NT2/D1 (cell line): ENCODE measurements at regions not wholly inside any gene's neighbourhood (a gene's known extent, or its start where the extent isn't known, plus 50 kb on each side); places are given as distances from the start of the nearest gene placed in this dataset.

Experiments
- DNase-seq: peaks from one replicate; pipeline ENCODE4 v3.0.0-alpha.2; 2011; ENCODE audit warnings: low read depth, low spot score
- H3K27me3 ChIP-seq: 2 replicates; pipeline ENCODE4 v1.6.0; 2011; ENCODE audit warnings: mild to moderate bottlenecking; ENCODE audit not compliant: insufficient read length, insufficient read depth
- H3K36me3 ChIP-seq: 2 replicates; pipeline ENCODE4 v1.6.1; 2011; ENCODE audit warnings: mild to moderate bottlenecking, low read length, mixed read lengths; ENCODE audit not compliant: insufficient read depth, insufficient read length
- H3K4me1 ChIP-seq: 2 replicates; pipeline ENCODE4 v1.5.1; 2011; ENCODE audit not compliant: insufficient read depth, insufficient read length
- H3K4me3 ChIP-seq: 2 replicates; pipeline ENCODE4 v1.5.1; 2011; ENCODE audit warnings: low read depth; ENCODE audit not compliant: insufficient read length
- H3K9ac ChIP-seq: 2 replicates; pipeline ENCODE4 v1.6.0; 2011; ENCODE audit warnings: low read depth; ENCODE audit not compliant: insufficient read length
- H3K9me3 ChIP-seq: 2 replicates; pipeline ENCODE4 v1.5.1; 2011; ENCODE audit warnings: mild to moderate bottlenecking, low read length; ENCODE audit not compliant: insufficient read depth
- SUZ12 ChIP-seq: IDR thresholded peaks from 2 replicates; pipeline ENCODE4 v1.6.1; 2011; ENCODE audit not compliant: insufficient read length, insufficient read depth; ENCODE audit errors: extremely low read depth
- YY1 ChIP-seq: IDR thresholded peaks from 2 replicates; pipeline ENCODE4 v1.6.1; 2011; ENCODE audit not compliant: insufficient read length, insufficient read depth
- ZNF274 ChIP-seq: IDR thresholded peaks from 2 replicates; pipeline ENCODE4 v1.6.1; 2011; ENCODE audit warnings: mild to moderate bottlenecking, low read depth, low read length

DNA sequence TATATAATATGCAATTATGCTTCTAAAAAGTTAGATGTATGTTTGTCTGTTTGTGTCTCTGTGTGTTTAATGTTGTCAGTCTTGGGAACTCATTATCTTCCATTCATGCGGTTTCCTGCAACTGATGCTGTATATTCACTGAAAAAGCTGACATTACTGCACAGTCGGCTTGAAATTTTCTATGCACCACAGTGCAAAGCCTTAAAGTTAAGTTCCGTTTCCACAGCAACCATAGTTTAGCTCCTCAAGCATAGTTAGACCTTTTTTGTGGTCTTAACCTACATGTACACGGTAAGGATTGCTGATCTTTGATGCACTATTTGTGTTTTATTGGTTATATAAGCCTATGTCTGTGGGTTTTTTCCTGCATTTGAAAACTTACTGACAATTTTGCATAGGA is 309.4 kb downstream of the KCNC2 start:
- Histone ChIP-seq H3K4me1 (no peaks in the 10 kb centered on the region), H3K9ac (no peak overlapping the region), H3K9me3 (no peaks in the 10 kb centered on the region), H3K36me3 (no peaks in the 10 kb centered on the region), H3K4me3 (no peak overlapping the region), H3K27me3 (no peaks in the 10 kb centered on the region)
- TF ChIP-seq SUZ12 (no peak), ZNF274 (no peak), YY1 (no peak)
- DNase-seq = no peak

DNA sequence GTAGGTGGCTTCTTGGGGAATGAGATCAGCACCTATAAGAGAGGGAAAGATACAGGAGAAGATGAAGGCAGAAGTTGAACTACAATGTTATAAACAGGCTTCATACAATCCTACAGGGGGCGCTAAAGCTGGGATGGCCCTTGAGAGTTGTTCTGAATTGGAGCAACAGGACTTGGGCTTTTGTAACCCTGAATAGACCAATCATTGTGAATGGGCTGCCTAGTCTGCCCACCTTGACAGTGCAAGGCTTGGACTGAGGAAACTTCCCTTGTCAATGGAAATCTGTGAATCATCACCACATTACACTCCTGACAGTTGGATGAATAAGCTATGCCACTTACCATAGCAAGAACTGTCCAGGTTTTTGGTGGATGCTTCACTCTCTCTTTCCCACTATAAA is 306.1 kb downstream of the KCNC2 start:
- H3K9me3 ChIP-seq = no peaks in the 10 kb centered on the region
- H3K9ac ChIP-seq = no peak overlapping the region
- no peaks in the 10 kb centered on the region for H3K27me3 ChIP-seq
- peak; percentile 22 for DNase-seq
- H3K4me1 ChIP-seq = no peaks in the 10 kb centered on the region
- TF ChIP-seq SUZ12 (no peak), ZNF274 (no peak), YY1 (no peak)
- no peak overlapping the region for H3K4me3 ChIP-seq
- H3K36me3 ChIP-seq = no peaks in the 10 kb centered on the region

DNA sequence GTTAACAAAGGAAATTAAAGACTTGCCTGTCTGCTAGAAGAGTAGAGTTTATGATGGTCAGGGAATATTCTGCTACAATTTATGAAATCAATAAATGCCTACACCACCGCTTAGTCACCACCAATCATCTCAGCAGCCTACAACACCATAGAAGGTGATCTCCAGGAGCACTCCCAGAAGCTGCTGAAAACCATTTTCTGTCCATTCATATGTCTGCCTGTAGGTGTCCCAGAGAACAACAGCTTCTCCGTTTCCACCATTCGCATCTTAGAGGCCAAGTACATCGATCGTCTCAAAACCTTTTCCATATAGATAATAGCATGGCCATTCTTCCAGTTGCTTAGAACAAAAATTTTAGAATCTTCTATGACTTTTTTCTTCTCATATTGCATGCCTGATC is 303.4 kb downstream of the KCNC2 start:
- peak; percentile 8 for DNase-seq
- H3K9ac ChIP-seq = no peak overlapping the region
- no peaks in the 10 kb centered on the region for H3K9me3 ChIP-seq
- no peak overlapping the region for H3K4me3 ChIP-seq
- no peaks in the 10 kb centered on the region for H3K4me1 ChIP-seq
- no peaks in the 10 kb centered on the region for H3K27me3 ChIP-seq
- TF ChIP-seq SUZ12 (no peak), ZNF274 (no peak), YY1 (no peak)
- H3K36me3 ChIP-seq = no peaks in the 10 kb centered on the region

DNA sequence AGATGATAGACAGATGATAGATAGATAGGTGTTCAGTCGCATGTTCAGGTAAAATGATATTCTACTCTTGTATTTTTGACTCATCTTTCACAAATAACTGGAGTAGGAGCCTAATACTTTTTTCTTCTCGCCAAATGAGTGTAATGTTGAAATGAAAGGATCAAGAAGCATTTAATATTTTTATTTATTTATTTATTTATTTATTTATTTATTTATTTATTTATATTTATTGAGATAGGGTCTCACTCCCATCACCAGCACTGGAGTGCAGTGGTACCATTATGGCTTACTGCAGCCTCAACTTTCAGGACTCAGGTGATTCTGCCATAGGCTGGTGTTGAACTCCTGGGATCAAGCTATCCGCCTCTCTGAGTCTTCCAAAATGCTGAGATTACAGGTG is 298.8 kb downstream of the KCNC2 start:
- no peak for DNase-seq
- Histone ChIP-seq H3K4me3 (no peak overlapping the region), H3K9me3 (no peaks in the 10 kb centered on the region), H3K36me3 (no peaks in the 10 kb centered on the region), H3K27me3 (no peaks in the 10 kb centered on the region), H3K4me1 (no peaks in the 10 kb centered on the region), H3K9ac (no peak overlapping the region)
- TF ChIP-seq SUZ12 (no peak), ZNF274 (no peak), YY1 (no peak)

DNA sequence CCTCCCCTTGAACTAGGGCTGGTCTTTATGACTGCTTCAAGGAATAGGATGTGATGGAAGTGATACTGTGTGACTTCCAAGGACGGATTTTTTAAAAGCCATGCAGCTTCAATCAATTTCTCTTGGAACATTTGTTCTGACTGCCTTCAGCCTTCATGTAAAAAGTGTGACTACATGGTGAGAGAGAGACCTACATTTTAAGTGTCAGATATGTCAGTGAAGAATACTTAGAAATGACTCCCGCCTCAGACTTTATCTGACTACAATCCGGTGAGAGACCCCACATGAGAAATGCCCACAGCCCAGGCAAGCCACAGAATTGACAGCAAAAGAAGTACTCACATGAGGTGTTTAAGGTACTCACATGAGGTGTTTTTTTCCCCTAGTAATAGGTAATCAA is 295.3 kb downstream of the KCNC2 start:
- no peak for TF ChIP-seq YY1
- no peak for TF ChIP-seq SUZ12
- no peak for TF ChIP-seq ZNF274
- no peak for DNase-seq
- Histone ChIP-seq H3K9me3 (no peaks in the 10 kb centered on the region), H3K9ac (no peak overlapping the region), H3K4me1 (no peaks in the 10 kb centered on the region), H3K36me3 (no peaks in the 10 kb centered on the region), H3K27me3 (no peaks in the 10 kb centered on the region), H3K4me3 (no peak overlapping the region)

DNA sequence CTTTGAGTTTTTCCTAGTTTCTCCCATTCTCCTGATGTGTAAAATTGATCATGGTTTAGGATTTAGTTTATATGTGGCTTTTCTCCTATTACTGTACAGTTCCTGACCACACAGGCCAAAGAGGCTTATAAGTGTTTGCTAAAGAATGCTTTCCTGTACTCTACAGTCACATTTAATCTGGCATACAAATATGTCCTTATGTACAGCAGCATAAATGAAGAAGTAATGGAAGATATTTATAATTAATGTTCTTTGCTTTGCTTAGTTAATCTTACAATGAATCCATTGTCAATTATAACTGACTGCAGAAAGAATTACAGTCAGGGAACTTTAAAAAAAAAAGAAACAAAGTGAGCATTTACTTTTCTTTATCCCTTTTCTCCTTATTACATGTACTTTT is 293.9 kb downstream of the KCNC2 start:
- no peaks in the 10 kb centered on the region for H3K4me1 ChIP-seq
- H3K4me3 ChIP-seq = no peak overlapping the region
- no peak overlapping the region for H3K9ac ChIP-seq
- TF ChIP-seq ZNF274 (no peak), YY1 (no peak), SUZ12 (no peak)
- no peaks in the 10 kb centered on the region for H3K36me3 ChIP-seq
- no peak for DNase-seq
- H3K9me3 ChIP-seq = no peaks in the 10 kb centered on the region
- H3K27me3 ChIP-seq = no peaks in the 10 kb centered on the region

DNA sequence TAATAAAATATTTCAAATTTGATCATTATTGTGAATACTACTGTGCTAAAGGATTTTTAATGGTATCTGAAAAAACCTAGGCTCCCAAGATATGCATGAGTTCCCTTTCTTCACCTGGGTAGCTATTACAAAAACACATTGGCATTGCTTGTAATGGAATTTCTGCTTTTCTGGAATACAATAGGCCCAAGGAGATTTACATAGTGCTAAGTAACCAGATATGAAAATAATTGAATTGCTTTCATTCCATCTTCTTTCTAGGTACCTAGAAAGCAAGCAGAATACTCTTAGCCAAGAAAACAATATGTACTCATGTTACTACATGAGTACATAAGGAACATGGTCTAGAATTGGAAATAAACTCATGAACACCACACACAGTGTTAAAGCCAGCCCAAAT is 291.9 kb downstream of the KCNC2 start:
- no peak overlapping the region for H3K4me3 ChIP-seq
- no peaks in the 10 kb centered on the region for H3K36me3 ChIP-seq
- TF ChIP-seq ZNF274 = no peak
- no peak for TF ChIP-seq YY1
- TF ChIP-seq SUZ12 = no peak
- no peaks in the 10 kb centered on the region for H3K4me1 ChIP-seq
- DNase-seq = no peak
- no peaks in the 10 kb centered on the region for H3K9me3 ChIP-seq
- H3K9ac ChIP-seq = no peak overlapping the region
- H3K27me3 ChIP-seq = no peaks in the 10 kb centered on the region

DNA sequence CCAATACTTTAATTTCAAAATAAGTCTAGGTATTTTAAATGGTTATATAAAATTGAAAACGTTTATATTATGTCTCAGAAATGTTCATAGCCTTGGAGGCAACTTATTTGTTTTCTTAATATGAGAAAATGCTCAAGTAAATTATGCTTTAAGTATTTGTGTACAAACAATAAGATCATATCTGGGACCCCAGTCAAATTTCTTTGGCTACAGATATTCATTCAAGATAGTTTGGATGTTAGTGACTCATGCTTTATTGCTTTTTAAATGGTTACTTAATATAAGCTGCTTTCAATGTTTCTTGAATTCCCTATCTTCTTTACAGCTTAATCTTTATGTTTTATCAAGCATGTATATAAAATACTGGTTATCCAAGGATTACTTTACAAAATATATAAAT is 291.3 kb downstream of the KCNC2 start:
- no peaks in the 10 kb centered on the region for H3K27me3 ChIP-seq
- TF ChIP-seq YY1 (no peak), SUZ12 (no peak), ZNF274 (no peak)
- H3K4me3 ChIP-seq = no peak overlapping the region
- no peak overlapping the region for H3K9ac ChIP-seq
- no peak for DNase-seq
- no peaks in the 10 kb centered on the region for H3K4me1 ChIP-seq
- H3K36me3 ChIP-seq = no peaks in the 10 kb centered on the region
- no peaks in the 10 kb centered on the region for H3K9me3 ChIP-seq
